Inflammatory macrophage treated with lipopolysaccharide for 4 hours (primary cell): ENCODE measurements at regions not wholly inside any gene's neighbourhood (a gene's known extent, or its start where the extent isn't known, plus 50 kb on each side); places are given as distances from the start of the nearest gene placed in this dataset.
"Not testable (repeated sequence)": the region's sequence is repeated elsewhere in the genome, so short reads cannot be mapped to it uniquely, and the experiment has no call there.

Experiments used
- DNase-seq: peaks from one replicate; pipeline ENCODE4 v3.0.0-alpha.2; 2020

DNA sequence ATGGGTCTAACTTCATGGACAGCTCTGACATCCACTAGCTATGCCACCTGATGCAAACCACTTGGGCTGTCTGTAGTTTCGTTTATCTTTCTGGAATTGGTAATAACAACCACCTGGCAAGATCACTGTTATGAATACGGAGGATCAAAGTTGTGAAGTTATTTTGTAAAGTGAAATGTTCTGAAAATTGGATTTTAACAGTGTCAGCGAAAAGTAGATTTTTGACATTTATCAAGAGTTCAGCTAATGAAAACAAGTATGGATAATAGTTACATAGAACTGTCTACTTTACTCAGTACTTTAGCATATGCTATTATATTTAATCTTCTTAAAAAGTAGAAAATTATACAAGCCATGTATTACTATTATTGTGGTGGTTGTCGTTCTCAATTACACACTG lies 813.8 kb downstream of the RNF144A start:
- DNase-seq, result no peak

DNA sequence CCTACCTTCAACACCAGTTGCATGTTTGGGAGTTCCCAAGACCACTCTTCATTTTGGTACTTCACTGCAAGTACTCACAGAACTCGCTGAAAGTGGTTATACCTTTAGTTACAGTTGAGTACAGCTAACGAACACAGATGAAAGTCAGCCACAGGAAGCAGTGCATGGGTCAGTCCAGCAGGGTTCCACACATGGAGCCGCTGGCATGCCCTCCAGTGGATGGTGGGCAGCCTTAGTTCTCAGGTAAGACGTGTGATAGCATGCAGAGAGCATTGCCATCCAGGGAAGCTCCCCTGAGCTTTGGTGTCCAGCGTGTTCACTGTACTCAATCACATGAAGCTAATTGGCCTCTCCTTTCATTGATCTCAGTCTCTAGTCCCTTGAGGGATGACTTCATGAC lies 815.3 kb downstream of the RNF144A start:
- DNase-seq, result no peak

DNA sequence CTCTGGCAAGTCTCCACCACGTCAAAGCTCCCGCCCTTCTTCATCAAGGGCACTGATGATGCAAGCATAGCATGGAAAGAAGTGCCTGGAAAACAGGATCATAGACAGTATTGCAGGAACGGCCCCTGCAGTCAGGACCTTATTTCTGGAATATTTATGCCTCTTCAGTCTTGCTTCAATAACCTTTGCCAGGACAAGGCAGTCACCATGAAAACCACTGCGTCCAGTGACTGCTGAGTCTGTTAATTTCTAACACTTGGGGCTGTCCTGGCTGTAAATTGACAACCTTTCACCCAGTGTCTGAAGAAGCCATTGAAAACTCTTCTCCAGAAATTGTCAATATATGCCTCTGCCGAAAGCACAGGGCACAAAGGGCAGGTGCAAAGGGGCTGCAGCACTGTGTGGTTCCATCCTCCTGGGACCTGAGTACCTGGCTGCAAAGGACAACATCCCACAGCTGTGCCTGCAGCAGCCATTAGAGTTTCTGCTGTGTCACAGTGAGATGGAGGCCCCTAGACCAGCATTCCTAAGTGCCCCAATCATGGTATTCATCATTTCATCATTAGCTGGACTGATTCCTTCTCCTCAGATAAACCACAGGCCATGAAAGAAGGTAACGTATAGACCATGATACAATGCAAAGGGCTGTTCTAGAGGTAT lies 819.6 kb downstream of the RNF144A start:
- no peak for DNase-seq

- DNase-seq, result no peak
These were observed 821.4 kb downstream of the RNF144A start for GRCh38 chr2:7738596-7738995.

GRCh38 chr2:7740114-7740513 lies 822.9 kb downstream of the RNF144A start:
- DNase-seq, result no peak

DNA sequence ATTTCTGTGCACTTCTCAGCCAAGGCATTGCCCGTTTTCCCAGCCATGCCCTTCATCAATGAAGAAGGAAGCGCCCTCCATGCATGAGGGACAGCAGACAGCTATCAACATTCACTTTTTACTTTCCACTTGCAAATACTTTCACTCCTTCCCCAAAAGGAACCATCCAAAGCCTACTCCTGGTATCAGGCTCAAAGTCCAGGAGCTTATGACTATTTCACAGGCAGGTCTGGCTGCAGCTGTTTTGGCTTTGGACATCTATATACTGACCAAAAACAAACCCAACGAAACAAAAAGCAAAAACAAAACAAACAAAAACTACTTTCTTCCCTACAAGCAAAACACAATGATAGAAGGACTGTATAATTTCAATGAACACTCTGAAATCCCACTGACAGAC lies 825.1 kb downstream of the RNF144A start:
- DNase-seq, result no peak

DNA sequence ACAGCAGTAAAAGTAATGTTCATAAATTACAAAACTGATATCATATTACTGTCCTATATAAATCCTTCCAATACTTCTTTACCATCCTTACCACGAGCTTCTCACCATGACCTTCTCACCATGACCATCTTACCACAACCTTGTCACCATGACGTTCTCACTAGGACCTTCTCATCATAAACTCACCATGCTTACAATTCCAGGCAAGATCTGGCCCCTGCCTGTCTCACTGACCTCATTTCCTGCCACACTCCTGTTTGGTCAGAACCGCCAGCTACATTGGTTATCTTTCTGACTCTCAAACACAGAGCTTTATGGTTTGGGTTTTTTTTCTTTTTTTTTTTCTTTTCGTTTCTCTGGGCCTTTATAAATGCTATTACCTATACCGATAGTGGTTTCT lies 827.6 kb downstream of the RNF144A start:
- no peak for DNase-seq

- DNase-seq, result no peak
These were observed 828.2 kb downstream of the RNF144A start for GRCh38 chr2:7745369-7745768.

- DNase-seq, result no peak
These were observed 831.7 kb downstream of the RNF144A start for GRCh38 chr2:7748717-7749415.

GRCh38 chr2:7749895-7750559 lies 832.8 kb downstream of the RNF144A start:
- no peak for DNase-seq

DNA sequence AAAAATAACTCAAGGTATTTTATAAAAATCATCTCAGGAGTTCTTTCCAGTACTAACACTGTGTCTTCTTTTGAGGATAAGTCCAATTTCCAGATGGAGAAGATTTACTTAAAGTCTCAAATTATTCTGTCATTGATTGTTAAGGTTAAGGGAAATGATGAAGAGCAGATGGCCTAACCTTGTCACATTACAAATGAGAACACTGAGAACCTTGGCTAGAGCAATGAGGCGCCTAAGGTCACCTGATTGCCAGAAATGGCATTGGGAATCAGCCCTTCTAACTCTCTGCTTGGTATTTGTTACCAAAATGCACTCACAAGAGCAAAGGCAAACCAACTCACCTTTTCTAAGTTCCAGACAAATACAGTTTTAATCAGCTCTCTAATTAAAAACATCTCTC lies 835.1 kb downstream of the RNF144A start:
- no peak for DNase-seq

DNA sequence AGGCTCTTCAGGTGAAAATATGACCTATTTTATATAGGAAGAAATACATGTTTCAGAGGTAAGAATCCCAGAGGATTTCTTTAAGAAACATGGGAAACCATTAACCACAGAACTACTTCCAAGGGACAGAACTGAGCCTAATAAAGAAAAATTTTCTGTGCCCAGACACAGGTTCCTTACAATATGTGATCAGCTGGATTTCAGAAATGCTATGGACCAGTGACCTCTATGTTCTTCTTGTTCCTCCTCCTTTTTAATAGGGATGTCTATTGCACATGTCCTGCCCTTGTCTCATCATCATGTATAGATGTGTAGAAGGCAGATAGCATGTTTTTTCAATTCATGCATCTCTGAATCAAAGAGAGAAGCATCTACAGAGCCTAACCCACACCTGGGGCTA lies 836.6 kb downstream of the RNF144A start:
- DNase-seq, result no peak

DNA sequence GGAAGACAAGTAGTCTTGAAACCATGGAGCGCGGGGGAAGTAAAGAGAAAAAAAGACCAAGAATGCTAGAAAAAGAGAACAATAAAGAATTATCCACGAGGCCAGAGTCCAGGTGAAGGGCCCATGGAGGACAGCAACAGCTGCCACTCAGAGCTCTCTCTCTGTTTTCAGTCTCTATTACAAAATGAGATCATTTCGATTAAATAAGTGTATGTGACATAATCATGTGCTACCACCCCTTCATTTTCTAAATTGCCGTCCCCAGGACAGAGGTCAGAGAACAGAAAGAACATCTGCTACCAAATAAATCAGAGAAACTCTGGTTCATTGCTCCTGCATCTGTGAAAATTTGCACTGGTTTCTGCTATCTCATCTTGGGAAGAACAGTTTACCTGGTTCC lies 838.7 kb downstream of the RNF144A start:
- no peak for DNase-seq

- DNase-seq, result no peak
These were observed 841.0 kb downstream of the RNF144A start for GRCh38 chr2:7758073-7758759.

DNA sequence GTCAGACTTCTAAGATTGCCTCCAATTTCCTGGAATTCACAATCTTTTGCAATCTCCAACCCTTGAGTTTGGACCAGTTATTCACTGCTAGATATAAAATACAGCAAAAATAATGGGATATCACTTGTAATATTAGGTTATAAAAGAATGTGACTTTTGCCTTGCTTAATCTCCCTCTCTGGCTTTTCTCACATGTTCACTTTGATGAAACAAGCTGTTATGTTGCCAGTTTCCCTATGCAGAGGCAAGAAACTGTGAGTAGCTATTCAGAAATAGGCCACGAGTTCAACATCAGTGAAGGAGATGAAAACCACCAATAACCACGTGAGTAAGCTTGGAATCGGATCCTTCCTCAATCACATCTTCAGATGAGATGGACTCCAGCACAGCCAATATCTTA lies 842.7 kb downstream of the RNF144A start:
- DNase-seq, result no peak

DNA sequence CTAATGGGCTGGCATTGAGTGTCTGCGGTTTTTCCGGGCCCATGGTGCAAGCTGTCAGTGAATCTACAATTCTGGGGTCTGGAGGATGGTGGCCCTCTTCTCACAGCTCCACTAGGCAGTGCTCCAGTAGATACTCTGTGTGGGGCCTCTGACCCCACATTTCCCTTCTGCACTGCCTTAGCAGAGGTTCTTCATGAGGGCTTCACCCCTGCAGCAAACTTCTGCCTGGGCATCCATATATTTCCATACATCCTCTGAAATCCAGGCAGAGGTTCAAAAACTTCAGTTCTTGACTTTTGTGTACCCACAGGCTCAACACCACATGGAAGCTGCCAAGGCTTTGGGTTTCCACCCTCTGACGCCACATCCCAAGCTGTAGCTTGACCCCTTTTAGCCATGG lies 846.2 kb downstream of the RNF144A start:
- DNase-seq, result not testable (repeated sequence)

- no peak for DNase-seq
These were observed 848.0 kb downstream of the RNF144A start for GRCh38 chr2:7765236-7765635.

DNA sequence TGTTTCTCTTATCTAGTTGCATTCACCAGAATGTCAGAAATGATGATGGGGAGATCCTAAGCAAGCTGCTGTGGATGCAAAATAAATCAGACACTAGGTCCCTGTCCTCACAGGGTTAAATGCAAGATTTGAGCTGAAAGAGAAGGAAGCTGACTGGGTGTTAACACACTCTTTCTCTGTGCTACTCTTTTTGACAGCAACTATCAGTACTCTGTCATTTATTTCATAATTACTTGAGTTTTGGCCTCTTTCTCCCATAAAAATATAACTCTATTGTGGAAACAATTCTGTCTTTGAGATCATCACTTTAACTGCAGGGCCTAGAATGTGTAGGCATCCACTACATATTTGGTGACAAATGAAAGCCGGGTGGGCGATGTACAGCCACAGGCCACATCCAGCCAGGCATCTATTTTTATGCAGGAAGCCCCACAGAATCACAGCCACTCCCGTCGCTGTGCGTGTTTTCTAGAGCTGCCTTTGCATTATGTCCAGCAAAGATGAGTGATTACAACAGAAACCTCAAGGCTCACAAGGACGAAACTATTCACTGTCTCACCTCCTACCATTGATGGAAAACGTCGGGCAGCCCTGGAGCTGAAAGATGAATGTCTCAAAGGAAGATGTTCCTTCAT lies 849.0 kb downstream of the RNF144A start:
- no peak for DNase-seq

DNA sequence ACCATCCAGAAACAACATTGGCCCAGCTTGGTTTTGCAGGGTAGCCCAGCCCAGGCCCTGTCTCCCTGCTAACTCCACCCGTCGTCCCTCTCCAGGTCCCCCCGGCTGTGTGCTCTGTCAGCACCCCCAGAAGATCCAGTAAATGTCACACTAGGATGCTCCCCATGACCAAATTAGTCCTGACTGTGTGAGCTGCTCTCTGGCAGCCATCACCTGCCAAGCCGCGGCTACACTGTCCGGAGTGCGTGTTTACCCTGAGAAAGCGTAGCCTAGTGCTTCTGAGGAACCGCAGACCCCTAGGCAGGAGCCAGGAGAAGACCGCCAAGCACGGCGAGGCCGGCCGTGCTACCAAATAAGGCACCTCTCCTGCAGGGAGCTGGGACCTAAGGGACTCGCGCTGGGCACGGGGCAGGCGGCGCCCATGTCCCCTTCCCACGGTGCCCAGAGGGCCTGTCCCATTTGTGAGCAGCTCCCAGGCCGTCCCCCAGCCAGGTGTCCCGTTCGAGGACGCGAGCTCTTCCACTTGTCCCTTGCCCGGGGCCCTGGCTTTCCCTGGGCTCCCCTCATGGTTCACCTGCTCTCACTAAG lies 849.9 kb downstream of the RNF144A start:
- DNase-seq, result no peak

DNA sequence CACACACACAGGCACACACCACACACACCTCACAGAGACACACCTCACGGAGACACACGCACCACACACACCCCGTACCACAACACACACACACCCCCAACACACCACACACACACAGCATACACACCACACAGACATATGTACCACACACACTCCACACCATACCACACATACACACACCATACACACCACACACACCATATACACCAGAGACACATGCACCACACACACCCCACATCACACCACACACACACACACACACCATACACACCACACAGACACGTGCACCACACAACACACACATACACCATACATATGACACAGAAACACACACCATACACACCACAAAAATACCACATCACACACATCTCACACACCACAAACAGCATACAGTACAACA lies 850.7 kb downstream of the RNF144A start:
- no peak for DNase-seq

DNA sequence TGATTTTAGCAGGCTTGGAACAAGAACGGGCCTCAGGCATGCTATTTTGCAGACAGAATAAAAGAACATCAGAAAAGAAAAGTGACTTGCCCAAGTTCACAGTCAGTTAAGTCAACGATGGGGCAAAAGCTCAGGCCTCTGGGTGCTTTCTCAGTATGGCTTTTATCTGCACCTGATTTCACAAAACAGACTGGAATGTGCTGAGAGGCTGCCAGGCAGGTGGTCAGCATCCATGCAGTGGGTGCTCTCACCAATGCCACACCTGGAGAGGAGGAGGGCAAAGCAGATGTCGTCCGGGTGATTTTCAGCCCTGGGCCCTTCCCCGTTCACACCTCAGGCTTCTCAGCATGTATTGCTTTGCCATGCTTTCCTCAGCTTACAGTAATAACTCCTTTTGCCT lies 854.6 kb downstream of the RNF144A start:
- no peak for DNase-seq
